Endothelial cell of umbilical vein (primary cell): ENCODE measurements at regions not wholly inside any gene's neighbourhood (a gene's known extent, or its start where the extent isn't known, plus 50 kb on each side); places are given as distances from the start of the nearest gene placed in this dataset.

ENCODE experiments used
- BruUV-seq: library from RNA; stranded (reverse); fragments of 400-500 nt; replicated peaks from 2 replicates; lab custom pipeline; 2021; lab: Mats Ljungman, UMichigan
- CTCF ChIA-PET: fragments of 300-600, 350-600 bp; sonication (Branson Sonifier 250); formaldehyde crosslinking; loops from one replicate; lab custom pipeline; 2021; ENCODE audit warnings: antibody characterized with exemption, inconsistent platforms; lab: Charles Lee
- POLR2A ChIA-PET: fragments of 300-600, 350-600 bp; sonication (Branson Sonifier 250); formaldehyde crosslinking; loops from one replicate; lab custom pipeline; 2021; ENCODE audit warnings: antibody characterized with exemption, inconsistent platforms; lab: Charles Lee
- DNase-seq: peaks from one replicate; pipeline ENCODE4 v3.0.0-alpha.2; 2011; ENCODE audit warnings: low read depth, low spot score
- FAIRE-seq: peaks from 2 replicates; lab custom pipeline; 2011; peaks lifted over from hg19 to GRCh38; lab: Jason Lieb, UNC
- H2AFZ ChIP-seq: 2 replicates; pipeline ENCODE4 v1.6.0; 2012; ENCODE audit warnings: low read depth, low read length, control low read depth, inconsistent platforms
- H3K27ac ChIP-seq: 2 replicates; pipeline ENCODE4 v1.5.1; 2011; ENCODE audit warnings: low read depth, mild to moderate bottlenecking, control low read depth, low read length, moderate library complexity; ENCODE audit not compliant: insufficient read depth
- H3K27me3 ChIP-seq, 2 experiments: 2 replicates each; pipeline versions ENCODE4 v1.6.0 to v1.6.1; 2011; ENCODE audit warnings: low read length in 2 of 2, mixed read lengths in 1 of 2; ENCODE audit not compliant: control insufficient read depth in 2 of 2, insufficient read depth in 2 of 2
- H3K36me3 ChIP-seq, 2 experiments: 2 replicates in 1 of 2; 3 replicates in 1 of 2; pipeline ENCODE4 v1.5.1; 2011; ENCODE audit warnings: low read length in 2 of 2, mild to moderate bottlenecking in 1 of 2, moderate library complexity in 1 of 2; ENCODE audit not compliant: control insufficient read depth in 2 of 2, insufficient read depth in 2 of 2; ENCODE audit errors: extremely low read depth in 1 of 2
- H3K4me1 ChIP-seq: 3 replicates; pipeline ENCODE4 v1.5.1; 2011; ENCODE audit warnings: mild to moderate bottlenecking, low read length; ENCODE audit not compliant: control insufficient read depth, insufficient read depth; ENCODE audit errors: extremely low read depth
- H3K4me2 ChIP-seq: 2 replicates; pipeline ENCODE4 v1.6.1; 2011; ENCODE audit warnings: low read length, control low read depth, mixed read lengths; ENCODE audit not compliant: insufficient read depth
- H3K4me3 ChIP-seq, 3 experiments: fragments of 200-600 bp in 1 of 3; sonication (generic), shearing (Covaris generic) in 1 of 3; replicated peaks in 1 of 3; 2 replicates each; pipeline ENCODE4 v1.5.1; 2011 to 2016; ENCODE audit warnings: control low read depth in 3 of 3, low read length in 3 of 3, mild to moderate bottlenecking in 2 of 3, inconsistent platforms in 1 of 3, low read depth in 1 of 3, moderate library complexity in 1 of 3; ENCODE audit not compliant: insufficient read depth in 1 of 3
- H3K79me2 ChIP-seq: 2 replicates; pipeline ENCODE4 v1.6.0; 2012; ENCODE audit warnings: low read length, inconsistent platforms; ENCODE audit not compliant: control insufficient read depth, insufficient read depth
- H3K9ac ChIP-seq: replicated peaks from 2 replicates; pipeline ENCODE3; 2011; ENCODE audit warnings: low read length, control low read depth; ENCODE audit not compliant: insufficient read depth; ENCODE audit errors: extremely low read depth
- H3K9me1 ChIP-seq: replicated peaks from 3 replicates; pipeline ENCODE4 v1.6.0; 2011; ENCODE audit warnings: mild to moderate bottlenecking, low read length; ENCODE audit not compliant: control insufficient read depth, insufficient read depth; ENCODE audit errors: extremely low read depth
- H3K9me3 ChIP-seq: replicated peaks from 2 replicates; pipeline ENCODE4 v1.5.1; 2012; ENCODE audit warnings: low read length, inconsistent platforms; ENCODE audit not compliant: control insufficient read depth, insufficient read depth
- H4K20me1 ChIP-seq: replicated peaks from 2 replicates; pipeline ENCODE3; 2011; ENCODE audit warnings: mild to moderate bottlenecking, low read length; ENCODE audit not compliant: control insufficient read depth, insufficient read depth; ENCODE audit errors: extremely low read depth
- CTCF ChIP-seq, 2 donors: IDR thresholded peaks; 1 replicate in 1 of 2; 2 replicates in 1 of 2; pipeline ENCODE4 v1.5.1; 2011; ENCODE audit warnings: low read length in 2 of 2, mild to moderate bottlenecking in 2 of 2, moderate library complexity in 2 of 2, control low read depth in 1 of 2, inconsistent platforms in 1 of 2, low read depth in 1 of 2; ENCODE audit not compliant: insufficient read depth in 1 of 2; ENCODE audit errors: extremely low read depth in 1 of 2
- EZH2 ChIP-seq: IDR thresholded peaks from 2 replicates; pipeline ENCODE4 v1.6.1; 2012; ENCODE audit warnings: borderline replicate concordance, low read depth, mild to moderate bottlenecking, moderate library complexity, low read length, inconsistent platforms; ENCODE audit not compliant: severe bottlenecking
- FOS ChIP-seq: IDR thresholded peaks from 2 replicates; pipeline ENCODE4 v1.6.1; 2011; ENCODE audit warnings: mild to moderate bottlenecking, low read length, moderate library complexity, borderline replicate concordance; ENCODE audit not compliant: insufficient read depth
- GATA2 ChIP-seq: IDR thresholded peaks from 2 replicates; pipeline ENCODE4 v1.7.0; 2011; ENCODE audit warnings: low read depth, mild to moderate bottlenecking, moderate library complexity, mixed read lengths, low read length; ENCODE audit not compliant: insufficient read length, insufficient read depth
- JUN ChIP-seq: IDR thresholded peaks from 2 replicates; pipeline ENCODE4 v1.6.1; 2011; ENCODE audit warnings: borderline replicate concordance, low read depth; ENCODE audit not compliant: insufficient read length, insufficient read depth
- MAX ChIP-seq: IDR thresholded peaks from 2 replicates; pipeline ENCODE4 v1.6.1; 2011; ENCODE audit not compliant: insufficient read depth, insufficient read length
- MYC ChIP-seq: IDR thresholded peaks from one replicate; pipeline ENCODE4 v1.6.1; 2011; ENCODE audit warnings: mild to moderate bottlenecking, low read depth, low read length
- POLR2A ChIP-seq: IDR thresholded peaks from 2 replicates; pipeline ENCODE4 v1.6.1; 2012; ENCODE audit warnings: low read depth, mild to moderate bottlenecking, control low read depth, low read length
- POLR2AphosphoS5 ChIP-seq: IDR thresholded peaks from 2 replicates; pipeline ENCODE4 v1.6.1; 2012; ENCODE audit warnings: low read depth, mild to moderate bottlenecking, control low read depth, low read length, moderate library complexity; ENCODE audit not compliant: insufficient read depth
- dilution Hi-C: fragments of 300-500 bp; cut with MboI; formaldehyde crosslinking; loops from one replicate; pipeline ENCODE4 v1.15.0; 2019; ENCODE audit warnings: low sequenced_read_pairs; ENCODE audit not compliant: extremely low pct_ligation_motif_present
- intact Hi-C: fragments of 100-400 bp; cut with micrococcal nuclease; formaldehyde crosslinking; loops from one replicate; pipeline ENCODE4 v1.10.0; 2022

DNA sequence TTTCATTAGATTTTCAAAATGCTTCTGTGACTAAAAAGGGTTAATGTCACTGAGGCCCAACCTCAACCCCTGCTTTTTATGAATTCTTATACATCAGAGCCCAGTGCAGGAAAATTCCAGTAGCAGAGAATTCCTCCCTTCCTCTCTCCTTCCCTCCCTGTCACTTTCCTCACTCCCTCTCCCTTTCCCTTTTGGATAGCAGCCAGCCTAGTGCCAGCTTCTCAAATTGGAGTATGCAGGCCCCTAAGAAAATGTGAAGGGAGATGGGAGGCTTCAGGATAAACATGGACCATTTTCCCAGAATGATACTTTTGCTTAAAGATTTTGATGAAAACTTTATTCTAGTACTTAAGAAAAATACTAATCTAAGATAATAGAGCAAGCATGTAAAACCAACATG lies 507.4 kb downstream of the KDM4C start:
- no peak for FAIRE-seq
- Histone ChIP-seq H3K9ac (no peak overlapping the region), H2AFZ (no peak overlapping the region), H3K4me2 (no peak overlapping the region), H4K20me1 (no peaks in the 10 kb centered on the region), H3K36me3 (no peaks in the 10 kb centered on the region), H3K9me3 (no peaks in the 10 kb centered on the region), H3K79me2 (no peaks in the 10 kb centered on the region), H3K27me3 (no peaks in the 10 kb centered on the region), H3K4me1 (no peaks in the 10 kb centered on the region), H3K9me1 (no peaks in the 10 kb centered on the region), H3K27ac (no peak overlapping the region), H3K4me3 (no peak overlapping the region)
- POLR2A ChIA-PET: no interaction called here
- CTCF ChIA-PET: no interaction called here
- BruUV-seq: no TSS peak
- TF ChIP-seq CTCF (IDR thresholded peaks at IDR 0.05; ENCODE audit: extremely low read depth in 1 of 2, insufficient read depth in 1 of 2, low read depth in 1 of 2, low read length in 2 of 2): no peak
- TF ChIP-seq MAX: no peak
- no peak for TF ChIP-seq JUN
- no peak for TF ChIP-seq MYC
- TF ChIP-seq GATA2: no peak
- no peak for TF ChIP-seq POLR2AphosphoS5
- TF ChIP-seq POLR2A: no peak
- no peak for TF ChIP-seq FOS
- TF ChIP-seq EZH2: no peak
- no peak for DNase-seq
- dilution Hi-C loops: no loop called here
- intact Hi-C loops: no loop called here
